Stomach (tissue), 8 donors: ENCODE measurements at regions not wholly inside any gene's neighbourhood (a gene's known extent, or its start where the extent isn't known, plus 50 kb on each side); places are given as distances from the start of the nearest gene placed in this dataset.

Experiments used
- DNase-seq, 2 donors: peaks; one replicate each; pipeline versions ENCODE4 v3.0.0 to v3.0.0-alpha.2; 2013 to 2019
- H3K27ac ChIP-seq, 5 donors: fragments of 200-600 bp in 4 of 5; sonication (generic) in 4 of 5; one replicate each; pipeline ENCODE4 v1.5.1; 2013 to 2019; ENCODE audit warnings: mild to moderate bottlenecking in 1 of 5, moderate library complexity in 1 of 5
- H3K27me3 ChIP-seq, 3 donors: fragments of 200-600 bp; sonication (generic); one replicate each; pipeline ENCODE4 v1.5.1; 2017 to 2019; ENCODE audit warnings: mixed run types in 1 of 3
- H3K36me3 ChIP-seq, 4 donors: fragments of 200-600 bp; sonication (generic); 1 replicate in 3 of 4; 2 replicates in 1 of 4; pipeline ENCODE4 v1.5.1; 2016 to 2019
- H3K4me1 ChIP-seq, 4 donors: fragments of 200-600 bp; sonication (generic); one replicate each; pipeline ENCODE4 v1.5.1; 2016 to 2019
- H3K4me3 ChIP-seq, 4 donors: fragments of 200-600 bp; sonication (generic) in 3 of 4; one replicate each; pipeline ENCODE4 v1.5.1; 2016 to 2019; ENCODE audit warnings: mild to moderate bottlenecking in 1 of 4
- H3K9me3 ChIP-seq, 4 donors: fragments of 200-600 bp; sonication (generic); one replicate each; pipeline ENCODE4 v1.5.1; 2016 to 2019
- EP300 ChIP-seq: sonication (generic); formaldehyde crosslinking; IDR thresholded peaks from one replicate; pipeline ENCODE4 v1.6.1; 2017; ENCODE audit warnings: antibody characterized with exemption
- POLR2A ChIP-seq, 4 donors: fragments of 450-650 bp; IDR thresholded peaks; one replicate each; pipeline ENCODE4 v1.6.1; 2016; ENCODE audit warnings: antibody characterized with exemption in 4 of 4, control low read depth in 2 of 4, mild to moderate bottlenecking in 1 of 4, moderate library complexity in 1 of 4
- POLR2AphosphoS5 ChIP-seq, 3 donors: sonication (generic); formaldehyde crosslinking; IDR thresholded peaks; one replicate each; pipeline ENCODE4 v1.6.1; 2016; ENCODE audit warnings: antibody characterized with exemption in 3 of 3
- WGBS, 5 donors: extraction: QIAGEN DNeasy Blood & Tissue Kit in 3 of 5; methylation state at CpG; one replicate each; pipeline versions ENCODE4 v1.1.5 to v1.1.7; 2013 to 2018; 5-methylcytosine and 5-hydroxymethylcytosine counted together
- intact Hi-C: fragments of 100-400 bp; cut with DNase I; formaldehyde crosslinking; loops from one replicate; pipeline ENCODE4 v1.15.1; 2023; ENCODE audit warnings: low total_unique reads
- TF ChIP-seq, protein P1 (sequence below), 7 experiments: fragments of 450-650 bp in 4 of 7; fragments of 200-600 bp in 3 of 7; sonication (generic) in 3 of 7; IDR thresholded peaks; one replicate each; pipeline ENCODE4 v1.5.1; 2016 to 2019; ENCODE audit warnings: antibody characterized with exemption in 7 of 7, control low read depth in 2 of 7, mild to moderate bottlenecking in 1 of 7
- donor health status: healthy with polysubstance abuse.
- donor health status: Bipolar disorder and iron deficiency.
- donor health status: healthy.

DNA sequence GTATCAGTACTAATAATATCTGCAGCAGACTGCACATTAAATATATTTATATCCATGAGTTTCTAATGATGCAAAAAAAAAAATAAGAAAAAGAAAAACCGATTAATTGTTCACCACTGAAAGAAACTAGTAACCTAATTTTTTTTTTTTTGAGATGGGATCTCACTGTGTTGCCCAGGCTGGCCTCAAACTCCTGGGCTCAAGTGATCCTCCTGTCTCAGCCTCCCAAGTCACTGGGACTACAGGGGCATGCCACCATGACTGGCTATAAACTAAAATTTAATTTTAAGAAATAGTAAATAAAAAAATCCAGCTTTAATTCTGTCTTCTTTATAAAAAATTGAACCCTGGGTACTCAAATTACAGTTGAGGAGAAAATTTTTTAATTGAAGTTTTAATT lies 358.2 kb downstream of the QKI start:
- Histone ChIP-seq H3K4me3 (no peak overlapping the region), H3K36me3 (no peaks in the 10 kb centered on the region), H3K27ac (no peak overlapping the region), H3K27me3 (no peaks in the 10 kb centered on the region), H3K9me3 (no peaks in the 10 kb centered on the region), H3K4me1 (no peaks in the 10 kb centered on the region)
- WGBS, 5 donors, result 77 to 94% (median 81%) methylated on average over 1 of the region's 1 CpG
- intact Hi-C loops, result no loop called here
- no peak for TF ChIP-seq POLR2AphosphoS5 (IDR thresholded peaks at IDR 0.05)
- TF ChIP-seq EP300, result no peak
- TF ChIP-seq, protein P1, sequence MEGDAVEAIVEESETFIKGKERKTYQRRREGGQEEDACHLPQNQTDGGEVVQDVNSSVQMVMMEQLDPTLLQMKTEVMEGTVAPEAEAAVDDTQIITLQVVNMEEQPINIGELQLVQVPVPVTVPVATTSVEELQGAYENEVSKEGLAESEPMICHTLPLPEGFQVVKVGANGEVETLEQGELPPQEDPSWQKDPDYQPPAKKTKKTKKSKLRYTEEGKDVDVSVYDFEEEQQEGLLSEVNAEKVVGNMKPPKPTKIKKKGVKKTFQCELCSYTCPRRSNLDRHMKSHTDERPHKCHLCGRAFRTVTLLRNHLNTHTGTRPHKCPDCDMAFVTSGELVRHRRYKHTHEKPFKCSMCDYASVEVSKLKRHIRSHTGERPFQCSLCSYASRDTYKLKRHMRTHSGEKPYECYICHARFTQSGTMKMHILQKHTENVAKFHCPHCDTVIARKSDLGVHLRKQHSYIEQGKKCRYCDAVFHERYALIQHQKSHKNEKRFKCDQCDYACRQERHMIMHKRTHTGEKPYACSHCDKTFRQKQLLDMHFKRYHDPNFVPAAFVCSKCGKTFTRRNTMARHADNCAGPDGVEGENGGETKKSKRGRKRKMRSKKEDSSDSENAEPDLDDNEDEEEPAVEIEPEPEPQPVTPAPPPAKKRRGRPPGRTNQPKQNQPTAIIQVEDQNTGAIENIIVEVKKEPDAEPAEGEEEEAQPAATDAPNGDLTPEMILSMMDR (IDR thresholded peaks at IDR 0.05), result no peak
- no peak for TF ChIP-seq POLR2A (IDR thresholded peaks at IDR 0.05)
- DNase-seq, result no peak

DNA sequence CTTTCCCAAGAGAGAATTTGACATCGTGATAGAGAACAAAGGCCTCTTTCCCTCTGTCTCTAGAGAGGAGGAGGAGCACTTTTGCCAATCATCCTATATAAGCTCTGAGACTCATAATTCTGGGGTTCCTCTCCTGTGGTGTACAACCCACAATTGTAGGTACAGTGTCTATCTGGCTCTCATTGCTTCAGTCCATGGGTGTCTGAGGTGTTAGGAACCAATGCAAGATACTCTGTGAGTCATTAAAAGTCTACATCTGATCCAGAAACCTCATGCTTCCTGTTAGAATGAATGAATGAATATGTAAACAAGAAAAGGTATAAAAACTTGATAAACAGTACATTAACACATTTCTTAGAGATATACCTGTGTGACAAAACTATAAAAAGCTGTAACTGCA lies 356.7 kb downstream of the QKI start:
- H3K27ac ChIP-seq, result no peak overlapping the region
- H3K36me3 ChIP-seq, result no peaks in the 10 kb centered on the region
- intact Hi-C loops, result no loop called here
- H3K27me3 ChIP-seq, result no peaks in the 10 kb centered on the region
- H3K4me3 ChIP-seq, result no peak overlapping the region
- no peaks in the 10 kb centered on the region for H3K4me1 ChIP-seq
- TF ChIP-seq POLR2AphosphoS5 (IDR thresholded peaks at IDR 0.05) (no peak), EP300 (no peak), POLR2A (IDR thresholded peaks at IDR 0.05) (no peak)
- TF ChIP-seq, protein P1 (IDR thresholded peaks at IDR 0.05), result no peak
- no peaks in the 10 kb centered on the region for H3K9me3 ChIP-seq
- no peak for DNase-seq
- 59 to 79% (median 70%) methylated on average over 1 of the region's 1 CpG for WGBS, 5 donors

DNA sequence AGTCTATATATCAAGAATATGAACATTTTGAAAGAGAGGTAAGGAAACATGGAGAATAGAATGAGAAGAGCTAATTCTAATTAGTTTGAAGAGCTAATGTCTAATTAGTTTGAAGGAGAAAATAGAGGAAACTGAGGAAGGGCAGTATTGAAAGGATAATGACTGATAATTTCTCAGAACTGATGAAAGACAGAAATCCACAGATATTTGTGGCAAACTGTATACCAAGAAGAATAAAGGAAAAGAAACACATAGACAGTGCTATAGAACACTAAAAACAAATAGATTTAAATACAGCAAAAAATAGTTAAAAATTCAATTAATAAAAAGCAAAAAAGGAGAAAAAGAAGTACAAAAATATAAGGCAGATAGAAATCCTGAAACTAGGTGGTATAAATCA lies 354.4 kb downstream of the QKI start:
- H3K4me1 ChIP-seq, result peaks cover 0 to 3% (median 0%) of the 10 kb centered on the region in 4 donors
- DNase-seq, result no peak
- intact Hi-C loops, result no loop called here

DNA sequence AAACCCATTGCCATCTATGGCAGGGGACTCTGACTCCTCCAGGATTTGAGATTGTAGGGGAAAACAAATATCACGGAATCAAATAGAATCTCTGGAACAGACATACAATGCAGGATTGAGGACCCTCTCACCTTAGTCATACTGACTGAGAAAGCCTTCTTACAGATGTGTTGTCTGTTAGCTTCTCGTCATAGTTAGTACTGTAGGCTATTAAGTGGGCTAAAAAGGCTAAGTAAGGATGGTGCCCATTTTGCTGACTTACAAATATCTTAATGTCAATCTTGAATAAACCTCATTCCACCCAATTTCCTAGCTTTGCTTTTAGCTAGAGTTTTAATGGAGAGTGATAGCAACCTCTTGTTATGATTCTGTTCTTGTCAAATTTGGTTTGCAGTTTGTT lies 352.4 kb downstream of the QKI start:
- 83 to 94% (median 93%) methylated on average over 2 of the region's 2 CpGs for WGBS, 5 donors

More for the DNA sequence above, 354.4 kb downstream of the QKI start:
- H3K9me3 ChIP-seq, result no peaks in the 10 kb centered on the region
- H3K36me3 ChIP-seq, result no peaks in the 10 kb centered on the region
- TF ChIP-seq EP300 (no peak), POLR2AphosphoS5 (IDR thresholded peaks at IDR 0.05) (no peak), POLR2A (IDR thresholded peaks at IDR 0.05) (no peak)
- TF ChIP-seq, protein P1 (IDR thresholded peaks at IDR 0.05), result no peak
- H3K4me3 ChIP-seq, result no peak overlapping the region
- H3K27ac ChIP-seq, result no peak overlapping the region
- H3K27me3 ChIP-seq, result no peaks in the 10 kb centered on the region

More for the DNA sequence above, 352.4 kb downstream of the QKI start:
- no peak overlapping the region for H3K4me3 ChIP-seq
- H3K27me3 ChIP-seq, result no peaks in the 10 kb centered on the region
- no peaks in the 10 kb centered on the region for H3K9me3 ChIP-seq
- peaks cover 0 to 3% (median 0%) of the 10 kb centered on the region in 4 donors for H3K4me1 ChIP-seq
- TF ChIP-seq POLR2AphosphoS5 (IDR thresholded peaks at IDR 0.05) (no peak), EP300 (no peak), POLR2A (IDR thresholded peaks at IDR 0.05) (no peak)
- TF ChIP-seq, protein P1 (IDR thresholded peaks at IDR 0.05), result no peak
- no peaks in the 10 kb centered on the region for H3K36me3 ChIP-seq
- H3K27ac ChIP-seq, result no peak overlapping the region
- DNase-seq, result no peak
- intact Hi-C loops, result no loop called here
